ENCODE measurements at regions not wholly inside any gene's neighbourhood (a gene's known extent, or its start where the extent isn't known, plus 50 kb on each side); places are given as distances from the start of the nearest gene placed in this dataset.

DNA sequence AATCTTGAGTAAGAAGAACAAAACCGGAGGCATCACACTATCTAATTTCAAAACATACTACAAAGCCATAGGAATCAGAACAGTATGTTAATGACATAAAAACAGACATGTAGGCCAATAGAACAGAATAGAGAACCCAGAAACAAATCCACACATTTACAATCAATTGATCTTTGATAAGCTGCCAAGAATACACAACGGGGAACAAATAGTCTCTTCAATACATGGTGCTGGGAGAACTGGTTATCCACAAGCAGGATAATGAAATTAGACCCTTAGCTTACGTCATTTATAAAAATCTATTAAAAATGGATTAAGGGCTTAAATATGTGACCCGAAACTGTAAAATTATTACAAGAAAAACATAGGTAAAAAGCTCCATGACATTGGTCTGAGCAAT, 417.7 kb downstream of the INSC start:
- H3K27ac ChIP-seq: no peak overlapping the region
- H3K27me3 ChIP-seq: no peaks in the 10 kb centered on the region
- no peak overlapping the region for H3K4me3 ChIP-seq
- H3K9ac ChIP-seq: no peak overlapping the region
- peaks cover 4 to 6% (median 6%) of the 10 kb centered on the region in 11 experiments; a peak in 21 of 22 replicates for H3K9me3 ChIP-seq (replicated peaks in 1 of 11)
- TF ChIP-seq Cebpa-rat (IDR thresholded peaks at IDR 0.05): no peak
- H3K36me3 ChIP-seq: no peaks in the 10 kb centered on the region
- no peaks in the 10 kb centered on the region for H3K4me1 ChIP-seq
- H4K20me1 ChIP-seq: no peaks in the 10 kb centered on the region
- no peak overlapping the region for H3K4me2 ChIP-seq

DNA sequence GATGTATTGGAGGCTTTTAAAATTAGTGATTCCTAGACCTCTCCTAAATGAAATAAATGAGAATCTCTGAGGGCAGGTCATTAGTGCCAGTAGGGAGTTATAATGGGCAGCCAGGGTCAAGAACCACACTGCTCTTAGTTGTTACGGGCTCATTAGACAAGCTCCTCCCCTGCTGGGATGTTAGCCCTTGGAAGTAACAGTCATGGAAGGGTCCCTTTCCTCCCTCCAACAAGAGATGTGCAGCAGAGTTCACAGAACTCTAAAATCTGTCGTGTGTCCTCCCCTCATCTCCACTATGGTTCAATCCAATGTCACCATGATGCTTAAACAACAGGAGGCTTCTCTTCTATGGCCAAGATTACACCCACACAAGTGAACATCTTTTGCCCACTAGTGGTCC, 419.5 kb downstream of the INSC start:
- no peak overlapping the region for H3K4me3 ChIP-seq
- no peaks in the 10 kb centered on the region for H3K4me1 ChIP-seq
- no peak overlapping the region for H3K4me2 ChIP-seq
- H3K36me3 ChIP-seq: no peaks in the 10 kb centered on the region
- no peak overlapping the region for H3K9ac ChIP-seq
- no peaks in the 10 kb centered on the region for H3K27me3 ChIP-seq
- no peak overlapping the region for H3K27ac ChIP-seq
- H4K20me1 ChIP-seq: no peaks in the 10 kb centered on the region
- H3K9me3 ChIP-seq (replicated peaks in 1 of 11): no peaks in the 10 kb centered on the region
- TF ChIP-seq Cebpa-rat (IDR thresholded peaks at IDR 0.05): no peak

DNA sequence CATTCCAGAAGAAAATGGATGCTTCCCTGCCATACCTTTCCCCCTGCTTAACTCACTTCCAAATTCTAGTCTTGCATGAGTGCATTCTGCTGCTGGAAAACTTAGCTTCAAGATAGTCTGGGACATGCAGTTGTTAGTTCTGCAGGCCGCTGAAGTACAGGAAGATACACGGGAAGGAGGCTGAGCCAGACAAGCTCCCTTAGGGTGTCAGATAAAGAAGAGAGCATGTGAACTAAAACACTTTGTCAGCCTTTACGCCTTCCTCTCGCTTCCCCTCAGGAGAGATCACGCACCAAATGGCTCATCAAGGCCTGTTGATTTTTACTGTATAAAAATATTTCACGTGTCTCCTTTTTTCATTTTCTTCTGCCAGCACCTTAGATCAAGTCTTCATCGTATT, 420.7 kb downstream of the INSC start:
- no peaks in the 10 kb centered on the region for H4K20me1 ChIP-seq
- no peak overlapping the region for H3K4me3 ChIP-seq
- H3K27ac ChIP-seq: no peak overlapping the region
- no peak overlapping the region for H3K9ac ChIP-seq
- no peaks in the 10 kb centered on the region for H3K27me3 ChIP-seq
- H3K9me3 ChIP-seq (replicated peaks in 1 of 11): no peaks in the 10 kb centered on the region
- TF ChIP-seq Cebpa-rat (IDR thresholded peaks at IDR 0.05): no peak
- H3K36me3 ChIP-seq: no peaks in the 10 kb centered on the region
- no peak overlapping the region for H3K4me2 ChIP-seq
- H3K4me1 ChIP-seq: no peaks in the 10 kb centered on the region

DNA sequence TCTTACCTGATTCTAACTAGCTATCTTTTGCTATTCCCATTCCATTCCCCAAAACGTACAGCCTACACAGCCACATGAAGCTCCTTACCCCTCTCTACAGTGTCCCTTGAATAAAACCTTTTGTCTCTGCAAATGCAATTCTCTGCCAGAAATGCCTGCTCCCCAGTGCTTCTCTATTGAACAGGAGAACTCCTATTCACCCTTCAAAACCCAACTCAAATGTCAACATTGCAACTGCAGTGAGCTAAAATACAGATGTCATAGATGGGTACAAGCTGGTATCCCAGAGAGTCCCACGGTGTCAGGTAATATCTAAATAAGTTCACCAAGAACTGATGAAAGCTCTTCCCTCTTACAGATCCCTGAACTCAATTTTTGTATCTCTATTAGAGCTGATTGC, 421.7 kb downstream of the INSC start:
- Histone ChIP-seq H3K27me3 (no peaks in the 10 kb centered on the region), H3K9ac (no peak overlapping the region), H3K4me3 (no peak overlapping the region), H3K9me3 (replicated peaks in 1 of 11) (no peaks in the 10 kb centered on the region), H3K4me1 (no peaks in the 10 kb centered on the region), H3K4me2 (no peak overlapping the region), H3K36me3 (no peaks in the 10 kb centered on the region), H3K27ac (no peak overlapping the region), H4K20me1 (no peaks in the 10 kb centered on the region)
- no peak for TF ChIP-seq Cebpa-rat (IDR thresholded peaks at IDR 0.05)

DNA sequence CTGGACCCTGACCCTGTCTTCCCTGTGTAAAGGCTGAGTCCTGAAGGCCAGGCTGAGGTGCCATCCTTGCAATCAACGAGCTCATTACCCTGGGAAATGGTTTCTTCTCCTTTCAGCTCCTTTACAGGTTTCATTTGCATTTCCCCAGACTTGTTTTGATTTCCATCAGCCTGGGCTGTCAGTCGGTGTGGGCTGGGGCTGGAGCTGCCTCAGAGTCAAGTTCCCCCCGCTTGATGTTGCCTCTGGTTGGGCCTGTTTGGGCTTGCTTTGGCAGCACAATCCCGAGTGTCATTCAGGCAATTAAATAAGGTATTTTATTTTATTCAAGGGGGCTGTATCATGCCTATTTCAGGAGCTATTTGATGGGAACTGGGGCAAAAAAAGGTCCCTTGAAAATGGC, 424.9 kb downstream of the INSC start:
- no peak for TF ChIP-seq Cebpa-rat (IDR thresholded peaks at IDR 0.05)
- no peaks in the 10 kb centered on the region for H3K9me3 ChIP-seq (replicated peaks in 1 of 11)
- H3K36me3 ChIP-seq: no peaks in the 10 kb centered on the region

DNA sequence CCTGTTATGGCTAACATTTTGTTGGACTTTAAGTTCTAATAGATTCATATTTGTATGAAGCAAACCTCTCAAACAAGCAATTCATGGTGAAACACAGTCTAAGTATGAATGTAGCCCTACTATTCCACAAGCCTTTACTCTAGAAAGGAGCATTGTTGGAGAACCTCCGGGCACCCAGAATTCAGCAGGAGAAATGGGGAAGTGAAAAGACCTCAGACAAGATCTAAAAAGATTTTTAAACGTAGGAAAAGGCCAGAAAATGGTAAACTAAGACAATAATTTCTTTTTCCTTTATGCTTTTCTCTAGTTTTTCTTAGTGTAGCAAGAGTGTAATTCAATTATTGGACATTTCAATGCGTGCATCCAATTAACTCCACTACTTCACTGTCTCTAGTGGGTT, 426.4 kb downstream of the INSC start:
- Histone ChIP-seq H3K9me3 (replicated peaks in 1 of 11) (no peaks in the 10 kb centered on the region), H3K27ac (no peak overlapping the region), H3K4me2 (no peak overlapping the region), H3K27me3 (no peaks in the 10 kb centered on the region), H3K36me3 (no peaks in the 10 kb centered on the region), H4K20me1 (no peaks in the 10 kb centered on the region), H3K4me3 (no peak overlapping the region), H3K9ac (no peak overlapping the region), H3K4me1 (no peaks in the 10 kb centered on the region)
- TF ChIP-seq Cebpa-rat (IDR thresholded peaks at IDR 0.05): no peak

More for the DNA sequence above, 424.9 kb downstream of the INSC start:
- H3K4me1 ChIP-seq: no peaks in the 10 kb centered on the region
- no peaks in the 10 kb centered on the region for H3K27me3 ChIP-seq
- no peak overlapping the region for H3K4me2 ChIP-seq
- no peak overlapping the region for H3K27ac ChIP-seq
- no peak overlapping the region for H3K4me3 ChIP-seq
- H4K20me1 ChIP-seq: no peaks in the 10 kb centered on the region
- H3K9ac ChIP-seq: no peak overlapping the region

DNA sequence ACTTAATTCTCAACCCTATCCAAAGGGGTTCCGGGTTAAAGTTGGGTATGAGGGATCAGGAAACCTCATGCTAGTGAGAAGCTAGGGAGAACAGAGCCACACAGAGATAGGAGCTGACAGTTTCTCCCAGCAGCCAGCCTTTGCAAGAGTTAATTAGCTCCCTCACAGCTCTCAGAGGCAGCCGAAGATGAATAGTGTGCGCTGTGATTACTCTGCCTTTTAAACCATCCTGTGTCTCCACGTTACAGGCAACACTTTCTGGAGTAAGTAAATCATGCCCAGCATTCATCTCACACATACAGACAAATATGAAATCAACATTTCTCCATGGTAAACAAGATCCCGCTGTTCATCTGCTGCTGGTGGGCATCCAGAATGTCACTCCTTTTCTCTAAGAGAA, 429.6 kb downstream of the INSC start:
- H4K20me1 ChIP-seq: no peaks in the 10 kb centered on the region
- no peak for TF ChIP-seq Cebpa-rat (IDR thresholded peaks at IDR 0.05)
- H3K4me1 ChIP-seq: no peaks in the 10 kb centered on the region
- H3K4me3 ChIP-seq: no peak overlapping the region
- H3K27me3 ChIP-seq: no peaks in the 10 kb centered on the region
- no peak overlapping the region for H3K4me2 ChIP-seq
- H3K9me3 ChIP-seq (replicated peaks in 1 of 11): no peaks in the 10 kb centered on the region
- H3K36me3 ChIP-seq: no peaks in the 10 kb centered on the region
- H3K9ac ChIP-seq: no peak overlapping the region
- no peak overlapping the region for H3K27ac ChIP-seq

DNA sequence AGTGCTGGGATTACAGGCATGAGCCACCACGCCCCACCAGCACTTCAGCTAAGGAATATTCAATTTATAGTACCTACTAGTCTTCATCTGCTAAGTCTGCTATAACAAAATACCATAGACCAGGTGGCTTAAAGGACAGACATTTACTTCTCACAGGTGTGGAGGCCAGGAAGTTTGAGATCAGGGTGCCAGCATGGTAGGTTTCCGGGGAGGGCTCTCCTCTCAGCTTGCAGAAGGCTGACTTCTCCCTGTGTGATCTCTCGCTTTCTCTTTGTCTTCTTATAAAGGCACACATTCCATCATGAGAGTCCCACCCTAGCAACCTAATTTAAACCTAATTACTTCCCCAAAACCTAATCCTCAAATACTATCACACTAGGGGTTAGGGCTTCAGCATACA, 433.0 kb downstream of the INSC start:
- Histone ChIP-seq H3K4me2 (no peak overlapping the region), H3K4me1 (no peaks in the 10 kb centered on the region), H4K20me1 (no peaks in the 10 kb centered on the region), H3K36me3 (no peaks in the 10 kb centered on the region), H3K27ac (no peak overlapping the region), H3K4me3 (no peak overlapping the region), H3K27me3 (no peaks in the 10 kb centered on the region), H3K9ac (no peak overlapping the region), H3K9me3 (replicated peaks in 1 of 11) (no peaks in the 10 kb centered on the region)
- no peak for TF ChIP-seq Cebpa-rat (IDR thresholded peaks at IDR 0.05)

DNA sequence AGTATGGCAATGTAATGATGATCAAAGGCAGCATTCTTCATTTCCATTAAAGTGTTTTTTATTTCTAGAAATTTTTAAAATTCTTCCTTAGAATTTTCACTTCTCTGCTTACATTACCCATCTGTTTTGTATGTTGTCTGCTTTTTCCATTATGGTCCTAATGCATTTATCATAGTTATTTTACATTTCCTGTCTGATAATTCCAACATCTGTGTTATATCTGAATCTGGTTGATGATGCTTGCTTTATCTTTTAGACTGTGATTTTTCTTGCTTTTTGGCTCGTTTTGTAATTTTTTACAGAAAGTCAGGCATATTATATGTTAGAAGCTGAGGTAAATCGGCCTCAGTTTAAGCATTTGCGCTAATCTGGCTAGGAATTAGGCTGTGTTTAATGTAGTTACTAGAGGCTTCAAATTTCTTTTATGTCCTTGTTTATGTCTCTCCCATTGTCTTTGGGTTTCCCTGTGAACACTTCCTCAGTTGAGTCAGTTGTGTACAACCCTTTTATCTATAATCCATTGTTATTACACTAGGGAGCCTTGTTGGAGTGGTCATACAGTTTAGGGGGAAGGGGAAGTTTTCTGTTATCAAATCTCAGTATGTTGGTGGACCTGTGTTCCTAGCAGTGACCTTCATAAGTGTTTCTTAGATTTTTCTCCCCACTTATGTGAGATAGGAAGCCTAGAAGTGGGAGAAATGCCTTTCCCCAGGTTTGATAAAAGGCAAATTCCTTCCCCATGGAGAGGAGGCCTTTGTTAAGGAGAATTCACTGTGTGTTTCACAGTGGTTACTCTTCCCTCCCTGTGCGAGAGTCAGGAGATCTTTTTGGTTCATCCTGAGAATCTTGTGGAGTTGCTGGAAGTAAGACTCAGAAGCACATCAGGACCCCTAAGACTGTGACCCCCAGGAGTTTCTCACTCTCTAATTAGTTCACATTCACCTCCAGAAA, 437.5 kb downstream of the INSC start:
- peaks cover 0 to 6% (median 0%) of the 10 kb centered on the region in 11 experiments; a peak in 1 of 22 replicates for H3K9me3 ChIP-seq (replicated peaks in 1 of 11)
- no peak overlapping the region for H3K27ac ChIP-seq
- TF ChIP-seq Cebpa-rat (IDR thresholded peaks at IDR 0.05): no peak
- peaks cover 0 to 8% (median 0%) of the 10 kb centered on the region in 11 experiments; a peak in 4 of 22 replicates for H3K27me3 ChIP-seq
- 0 out of 20 replicates have a peak, but pooled peaks cover 0 to under 1% (median 0%) of the 10 kb centered on the region in 10 experiments for H3K4me1 ChIP-seq
- no peak overlapping the region for H3K4me3 ChIP-seq
- H4K20me1 ChIP-seq: no peaks in the 10 kb centered on the region
- no peak overlapping the region for H3K9ac ChIP-seq
- H3K36me3 ChIP-seq: no peaks in the 10 kb centered on the region
- no peak overlapping the region for H3K4me2 ChIP-seq

DNA sequence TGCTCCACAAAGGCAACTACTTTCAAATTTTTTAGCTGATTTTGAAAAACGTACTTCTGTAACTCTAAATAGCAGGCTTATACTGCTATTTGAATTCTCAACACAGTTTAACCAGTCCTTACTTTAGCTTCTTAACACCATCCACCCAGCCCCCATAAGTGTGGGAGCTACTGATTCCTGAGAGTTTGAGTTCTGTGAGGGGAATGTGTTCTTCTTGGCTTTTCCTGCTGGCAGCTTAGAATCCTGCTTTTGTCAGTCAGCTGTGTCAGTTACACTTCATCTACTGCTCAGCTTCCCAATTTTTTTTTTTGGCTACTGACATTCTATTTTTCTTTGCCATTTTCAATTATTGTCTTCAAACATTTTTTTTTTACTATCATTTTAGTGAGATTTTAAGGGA, 440.4 kb downstream of the INSC start:
- Histone ChIP-seq H3K36me3 (no peaks in the 10 kb centered on the region), H4K20me1 (no peaks in the 10 kb centered on the region), H3K27ac (no peak overlapping the region), H3K4me1 (peaks cover 0 to 14% (median 6%) of the 10 kb centered on the region in 10 experiments; a peak in 10 of 20 replicates), H3K27me3 (peaks cover 0 to 24% (median 0%) of the 10 kb centered on the region in 11 experiments; a peak in 4 of 22 replicates), H3K4me2 (no peak overlapping the region), H3K9me3 (replicated peaks in 1 of 11) (peaks cover 0 to 6% (median 0%) of the 10 kb centered on the region in 11 experiments; a peak in 3 of 22 replicates), H3K9ac (no peak overlapping the region), H3K4me3 (no peak overlapping the region)
- no peak for TF ChIP-seq Cebpa-rat (IDR thresholded peaks at IDR 0.05)

Measured in BLaER1 treated with 17β-estradiol and CSF1 and Interleukin-3, amounts not matched to agents 10 nM and 100 nM (cell line).